Hematopoietic multipotent progenitor cell treated with erythropoietin and hydrocortisone succinate and interleukin-3 and kit ligand, for 4 days (in vitro differentiated cells): ENCODE measurements at regions not wholly inside any gene's neighbourhood (a gene's known extent, or its start where the extent isn't known, plus 50 kb on each side); places are given as distances from the start of the nearest gene placed in this dataset.
"Not testable (repeated sequence)": the region's sequence is repeated elsewhere in the genome, so short reads cannot be mapped to it uniquely, and the experiment has no call there.

Experiments
- DNase-seq: peaks from one replicate; pipeline ENCODE4 v3.0.0-alpha.2; 2015

GRCh38 chr3:13192471-13193213, 119.4 kb upstream of the IQSEC1 start:
- peak; percentile 34 for DNase-seq

GRCh38 chr3:13191016-13191415, 117.8 kb upstream of the IQSEC1 start:
- DNase-seq, result no peak

GRCh38 chr3:13190378-13190765, 117.1 kb upstream of the IQSEC1 start:
- no peak for DNase-seq

- DNase-seq, result peak; percentile 74
Observed at GRCh38 chr3:13189639-13190377, 116.6 kb upstream of the IQSEC1 start.

- no peak for DNase-seq
Observed at GRCh38 chr3:13188975-13189374, 115.7 kb upstream of the IQSEC1 start.

GRCh38 chr3:13188181-13188779, 115.1 kb upstream of the IQSEC1 start:
- DNase-seq, result peak; percentile 55

- no peak for DNase-seq
Observed at GRCh38 chr3:13187593-13187992, 114.4 kb upstream of the IQSEC1 start.

- DNase-seq, result no peak
Observed at GRCh38 chr3:13186435-13186815, 113.2 kb upstream of the IQSEC1 start.

- DNase-seq, result no peak
Observed at GRCh38 chr3:13185737-13186434, 112.7 kb upstream of the IQSEC1 start.

GRCh38 chr3:13179582-13180210, 106.5 kb upstream of the IQSEC1 start:
- DNase-seq, result not testable (repeated sequence)

- DNase-seq, result no peak
Observed at GRCh38 chr3:13179181-13179580, 106.0 kb upstream of the IQSEC1 start.

- DNase-seq, result no peak
Observed at GRCh38 chr3:13178107-13178506, 104.9 kb upstream of the IQSEC1 start.

GRCh38 chr3:13177641-13178040, 104.4 kb upstream of the IQSEC1 start:
- no peak for DNase-seq

GRCh38 chr3:13177236-13177635, 104.0 kb upstream of the IQSEC1 start:
- no peak for DNase-seq

- no peak for DNase-seq
Observed at GRCh38 chr3:13176445-13176844, 103.2 kb upstream of the IQSEC1 start.

- DNase-seq, result no peak
Observed at GRCh38 chr3:13174803-13175135, 101.5 kb upstream of the IQSEC1 start.

GRCh38 chr3:13174011-13174802, 101.0 kb upstream of the IQSEC1 start:
- DNase-seq, result no peak

GRCh38 chr3:13173186-13173585, 100.0 kb upstream of the IQSEC1 start:
- no peak for DNase-seq

- no peak for DNase-seq
Observed at GRCh38 chr3:13172644-13173013, 99.4 kb upstream of the IQSEC1 start.

- no peak for DNase-seq
Observed at GRCh38 chr3:13171704-13172643, 98.7 kb upstream of the IQSEC1 start.

- no peak for DNase-seq
Observed at GRCh38 chr3:13170317-13170716, 97.1 kb upstream of the IQSEC1 start.
